BLaER1 treated with 17β-estradiol and CSF1 and Interleukin-3, amounts not matched to agents 10 nM and 100 nM (cell line): ENCODE measurements at regions not wholly inside any gene's neighbourhood (a gene's known extent, or its start where the extent isn't known, plus 50 kb on each side); places are given as distances from the start of the nearest gene placed in this dataset.
"Not testable (repeated sequence)": the region's sequence is repeated elsewhere in the genome, so short reads cannot be mapped to it uniquely, and the experiment has no call there.

Experiments used
- H3K27ac ChIP-seq, 11 experiments: shearing (Covaris generic); formaldehyde crosslinking; 2 replicates each; pipeline ENCODE4 v1.8.1; 2022
- H3K27me3 ChIP-seq, 11 experiments: shearing (Covaris generic); formaldehyde crosslinking; 2 replicates each; pipeline ENCODE4 v1.8.1; 2022
- H3K36me3 ChIP-seq, 11 experiments: shearing (Covaris generic); formaldehyde crosslinking; 2 replicates each; pipeline ENCODE4 v1.8.1; 2022
- H3K4me1 ChIP-seq, 10 experiments: shearing (Covaris generic); formaldehyde crosslinking; 2 replicates each; pipeline ENCODE4 v1.8.1; 2022
- H3K4me2 ChIP-seq, 11 experiments: shearing (Covaris generic); formaldehyde crosslinking; 2 replicates each; pipeline ENCODE4 v1.8.1; 2022
- H3K4me3 ChIP-seq, 10 experiments: shearing (Covaris generic); formaldehyde crosslinking; 2 replicates each; pipeline ENCODE4 v1.8.1; 2022
- H3K9ac ChIP-seq, 11 experiments: shearing (Covaris generic); formaldehyde crosslinking; 2 replicates each; pipeline ENCODE4 v1.8.1; 2022
- H3K9me3 ChIP-seq, 11 experiments: shearing (Covaris generic); formaldehyde crosslinking; replicated peaks in 1 of 11; 2 replicates each; pipeline ENCODE4 v1.8.1; 2022
- H4K20me1 ChIP-seq, 11 experiments: shearing (Covaris generic); formaldehyde crosslinking; 2 replicates each; pipeline ENCODE4 v1.8.1; 2022
- Cebpa-rat ChIP-seq, 11 experiments: shearing (Covaris generic); IDR thresholded peaks; 2 replicates each; pipeline ENCODE4 v1.8.1; 2022

DNA sequence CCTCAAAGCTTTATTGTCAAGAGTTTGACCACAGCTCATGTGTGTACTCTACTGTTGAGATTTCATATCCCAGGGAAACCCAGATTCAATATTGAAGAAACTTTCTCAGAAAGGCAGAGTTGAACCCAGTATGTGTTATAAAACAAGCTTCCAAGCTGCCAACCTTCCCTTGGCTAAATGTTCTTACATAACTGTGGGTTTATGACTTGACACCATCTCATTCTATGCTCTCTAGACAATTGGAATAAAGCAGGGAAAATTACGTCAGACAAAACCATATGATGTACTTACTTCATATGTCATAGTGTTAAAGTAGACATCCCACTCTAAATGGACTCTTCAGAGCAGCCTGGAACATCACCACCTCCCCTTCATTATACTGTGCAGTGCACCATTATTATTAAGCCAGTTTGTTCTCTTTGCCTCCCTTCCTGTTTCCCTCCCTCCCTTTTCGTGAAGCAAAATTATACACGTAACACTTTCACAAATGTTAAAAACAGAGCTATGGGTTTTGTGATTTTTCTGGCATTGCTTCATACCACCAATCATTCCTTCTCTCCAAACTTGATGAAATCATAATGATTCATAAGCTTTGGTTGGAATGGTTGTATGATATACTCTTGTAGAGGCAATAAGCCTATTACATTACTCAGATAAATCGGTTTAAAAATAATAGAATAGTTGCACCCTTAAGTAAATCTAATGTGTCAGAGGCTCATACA is 507.2 kb downstream of the LTN1 start:
- Histone ChIP-seq H3K27me3 (no peaks in the 10 kb centered on the region), H3K4me1 (no peaks in the 10 kb centered on the region), H3K4me2 (no peak overlapping the region), H3K36me3 (no peaks in the 10 kb centered on the region), H3K27ac (no peak overlapping the region), H3K9ac (no peak overlapping the region), H3K4me3 (no peak overlapping the region), H4K20me1 (no peaks in the 10 kb centered on the region), H3K9me3 (no peaks in the 10 kb centered on the region)
- TF ChIP-seq Cebpa-rat (IDR thresholded peaks at IDR 0.05), result no peak

- Histone ChIP-seq H3K4me2 (no peak overlapping the region), H3K9ac (no peak overlapping the region), H3K36me3 (no peaks in the 10 kb centered on the region), H3K4me1 (no peaks in the 10 kb centered on the region), H3K9me3 (no peaks in the 10 kb centered on the region; a peak in 1 of 22 replicates), H3K27ac (no peak overlapping the region), H4K20me1 (no peaks in the 10 kb centered on the region), H3K4me3 (no peak overlapping the region), H3K27me3 (no peaks in the 10 kb centered on the region)
- no peak for TF ChIP-seq Cebpa-rat (IDR thresholded peaks at IDR 0.05)
These were observed 509.2 kb downstream of the LTN1 start for GRCh38 chr21:28483301-28484035.

DNA sequence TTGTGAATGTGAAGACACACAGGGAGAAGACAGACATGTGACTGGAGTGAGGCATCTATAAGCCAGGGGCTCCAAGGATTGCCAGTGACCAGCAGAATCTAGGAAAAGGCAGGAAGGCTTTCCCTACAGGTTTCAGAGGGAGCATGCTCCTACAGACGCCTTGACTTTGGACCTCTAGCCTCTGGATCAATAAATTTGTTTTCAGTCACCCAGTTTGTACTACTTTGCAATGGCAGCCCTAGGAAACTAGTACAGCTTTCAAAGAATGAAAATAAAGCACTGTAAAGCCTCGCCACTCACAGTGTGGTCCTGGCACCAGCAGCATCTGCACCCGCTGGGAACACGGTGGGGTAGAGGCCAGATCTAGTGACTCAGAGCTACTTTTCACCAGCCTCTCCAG is 510.0 kb downstream of the LTN1 start:
- TF ChIP-seq Cebpa-rat (IDR thresholded peaks at IDR 0.05), result no peak
- H4K20me1 ChIP-seq, result no peaks in the 10 kb centered on the region
- H3K4me3 ChIP-seq, result no peak overlapping the region
- H3K4me2 ChIP-seq, result no peak overlapping the region
- no peaks in the 10 kb centered on the region for H3K4me1 ChIP-seq
- no peak overlapping the region for H3K27ac ChIP-seq
- peaks cover 0 to 4% (median 0%) of the 10 kb centered on the region in 11 experiments; a peak in 6 of 22 replicates for H3K9me3 ChIP-seq
- H3K9ac ChIP-seq, result no peak overlapping the region
- H3K36me3 ChIP-seq, result no peaks in the 10 kb centered on the region
- H3K27me3 ChIP-seq, result no peaks in the 10 kb centered on the region

DNA sequence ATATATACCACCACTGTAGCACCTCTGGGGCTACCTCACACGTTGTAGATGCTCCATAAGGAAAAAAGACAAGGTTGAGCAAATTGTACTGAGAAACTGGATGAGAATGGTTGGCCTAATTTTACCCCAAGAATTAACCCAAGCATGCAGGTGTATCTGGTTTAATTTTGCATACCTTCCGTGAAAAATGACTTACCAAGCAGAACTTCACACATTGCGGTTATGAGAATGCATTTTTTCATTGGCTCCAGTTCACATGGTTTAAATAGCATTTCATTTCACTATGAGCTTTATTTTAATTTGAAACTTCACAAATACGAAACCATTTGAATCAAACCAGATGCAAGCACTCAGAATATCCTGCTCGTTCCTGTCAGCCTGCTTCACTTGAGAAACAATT is 512.2 kb downstream of the LTN1 start:
- Histone ChIP-seq H3K9ac (no peak overlapping the region), H3K27me3 (no peaks in the 10 kb centered on the region), H3K4me3 (no peak overlapping the region), H3K9me3 (peaks cover 0 to 9% (median 0%) of the 10 kb centered on the region in 11 experiments; a peak in 6 of 22 replicates), H3K4me1 (no peaks in the 10 kb centered on the region), H3K4me2 (no peak overlapping the region), H3K36me3 (no peaks in the 10 kb centered on the region), H4K20me1 (no peaks in the 10 kb centered on the region), H3K27ac (no peak overlapping the region)
- TF ChIP-seq Cebpa-rat (IDR thresholded peaks at IDR 0.05), result no peak

- Histone ChIP-seq H3K36me3 (no peaks in the 10 kb centered on the region), H3K9ac (no peak overlapping the region), H4K20me1 (no peaks in the 10 kb centered on the region), H3K27ac (no peak overlapping the region), H3K4me1 (peaks cover 0 to 10% (median 0%) of the 10 kb centered on the region in 10 experiments; a peak in 5 of 20 replicates), H3K27me3 (no peaks in the 10 kb centered on the region), H3K4me3 (no peak overlapping the region), H3K9me3 (peaks cover 0 to 9% (median 0%) of the 10 kb centered on the region in 11 experiments; a peak in 6 of 22 replicates), H3K4me2 (peak overlapping the region in 1 of 11 experiments; percentile 50; a peak in 2 of 22 replicates)
- TF ChIP-seq Cebpa-rat (IDR thresholded peaks at IDR 0.05), result no peak
These were observed 519.0 kb downstream of the LTN1 start for GRCh38 chr21:28473530-28474220.

DNA sequence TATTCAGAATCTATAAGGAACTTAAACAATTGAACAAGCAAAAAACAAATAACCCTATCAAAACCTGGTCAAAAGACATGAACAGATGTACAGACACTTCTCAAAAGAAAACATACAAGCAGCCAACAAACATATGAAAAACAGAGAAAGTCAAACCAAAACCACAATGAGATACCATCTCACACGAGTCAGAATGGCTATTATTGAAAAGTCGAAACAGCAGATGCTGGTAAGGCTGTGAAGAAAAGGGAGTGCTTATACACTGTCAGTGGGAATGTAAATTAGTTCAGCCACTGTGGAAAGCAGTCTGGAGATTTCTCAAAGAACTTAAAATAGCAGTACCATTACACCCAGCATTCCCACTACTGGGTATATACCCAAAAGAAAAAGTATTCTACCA is 520.1 kb downstream of the LTN1 start:
- H3K4me3 ChIP-seq, H3K9ac ChIP-seq, H3K9me3 ChIP-seq, H3K4me2 ChIP-seq, H3K4me1 ChIP-seq, H3K27ac ChIP-seq, H3K27me3 ChIP-seq, H4K20me1 ChIP-seq, H3K36me3 ChIP-seq: not testable (repeated sequence)

GRCh38 chr21:28464988-28465387 is 527.7 kb downstream of the LTN1 start:
- H3K27me3 ChIP-seq, result no peaks in the 10 kb centered on the region

GRCh38 chr21:28464095-28464494 is 528.6 kb downstream of the LTN1 start:
- TF ChIP-seq Cebpa-rat (IDR thresholded peaks at IDR 0.05), result no peak
- Histone ChIP-seq H3K4me3 (no peak overlapping the region), H4K20me1 (no peaks in the 10 kb centered on the region), H3K27ac (no peak overlapping the region), H3K27me3 (no peaks in the 10 kb centered on the region), H3K4me1 (peaks cover 0 to 3% (median 0%) of the 10 kb centered on the region in 10 experiments; a peak in 2 of 20 replicates), H3K36me3 (no peaks in the 10 kb centered on the region), H3K9ac (no peak overlapping the region), H3K4me2 (no peak overlapping the region), H3K9me3 (no peaks in the 10 kb centered on the region)

More at GRCh38 chr21:28464988-28465387, 527.7 kb downstream of the LTN1 start:
- no peaks in the 10 kb centered on the region for H3K9me3 ChIP-seq
- no peaks in the 10 kb centered on the region for H4K20me1 ChIP-seq
- no peak overlapping the region for H3K9ac ChIP-seq
- TF ChIP-seq Cebpa-rat (IDR thresholded peaks at IDR 0.05), result 0 out of 22 replicates have a peak, but pooled peaks of 4 of the 11 experiments have one; percentile 7 to 41 (median 22)
- no peaks in the 10 kb centered on the region for H3K4me1 ChIP-seq
- H3K4me2 ChIP-seq, result no peak overlapping the region
- H3K4me3 ChIP-seq, result no peak overlapping the region
- no peaks in the 10 kb centered on the region for H3K36me3 ChIP-seq
- H3K27ac ChIP-seq, result no peak overlapping the region

- Histone ChIP-seq H3K27ac (no peak overlapping the region), H4K20me1 (no peaks in the 10 kb centered on the region), H3K4me2 (no peak overlapping the region; a peak in 2 of 22 replicates), H3K9me3 (no peaks in the 10 kb centered on the region), H3K4me1 (peaks cover 0 to 21% (median 0%) of the 10 kb centered on the region in 10 experiments; a peak in 2 of 20 replicates), H3K4me3 (no peak overlapping the region), H3K9ac (no peak overlapping the region), H3K36me3 (no peaks in the 10 kb centered on the region), H3K27me3 (no peaks in the 10 kb centered on the region)
- 0 out of 22 replicates have a peak, but pooled peaks of 2 of the 11 experiments have one; percentile 17 to 34 for TF ChIP-seq Cebpa-rat (IDR thresholded peaks at IDR 0.05)
These were observed 533.5 kb downstream of the LTN1 start for GRCh38 chr21:28459193-28459592.
